Prostate gland (tissue), 2 donors: ENCODE measurements at regions not wholly inside any gene's neighbourhood (a gene's known extent, or its start where the extent isn't known, plus 50 kb on each side); places are given as distances from the start of the nearest gene placed in this dataset.
"Not testable (repeated sequence)": the region's sequence is repeated elsewhere in the genome, so short reads cannot be mapped to it uniquely, and the experiment has no call there.

Experiments used
- CTCF ChIP-seq, 4 experiments: fragments of 200-600 bp in 2 of 4; fragments of 450-650 bp in 2 of 4; sonication (generic) in 2 of 4; IDR thresholded peaks; 1 replicate in 3 of 4; 2 replicates in 1 of 4; pipeline ENCODE4 v1.5.1; 2016 to 2019; ENCODE audit warnings: antibody characterized with exemption in 4 of 4, mild to moderate bottlenecking in 2 of 4, moderate library complexity in 2 of 4
- POLR2A ChIP-seq: fragments of 450-650 bp; IDR thresholded peaks from one replicate; pipeline ENCODE4 v1.6.1; 2016; ENCODE audit warnings: antibody characterized with exemption, mild to moderate bottlenecking
- POLR2AphosphoS5 ChIP-seq: sonication (generic); formaldehyde crosslinking; IDR thresholded peaks from one replicate; pipeline ENCODE4 v1.6.1; 2017; ENCODE audit warnings: antibody characterized with exemption

DNA sequence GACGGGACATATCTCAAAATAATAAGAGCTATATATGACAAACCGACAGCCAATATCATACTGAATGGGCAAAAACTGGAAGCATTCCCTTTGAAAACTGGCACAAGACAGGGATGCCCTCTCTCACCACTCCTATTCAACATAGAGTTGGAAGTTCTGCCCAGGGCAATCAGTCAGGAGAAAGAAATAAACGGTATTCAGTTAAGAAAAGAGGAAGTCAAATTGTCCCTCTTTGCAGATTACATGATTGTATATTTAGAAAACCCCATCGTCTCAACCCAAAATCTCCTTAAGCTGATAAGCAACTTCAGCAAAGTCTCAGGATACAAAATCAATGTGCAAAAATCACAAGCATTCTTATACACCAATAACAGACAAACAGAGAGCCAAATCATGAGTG, 211.5 kb downstream of the MEMO1 start:
- not testable (repeated sequence) for TF ChIP-seq CTCF (IDR thresholded peaks at IDR 0.05); POLR2A; POLR2AphosphoS5
